MM.1S (cell line): ENCODE measurements at regions not wholly inside any gene's neighbourhood (a gene's known extent, or its start where the extent isn't known, plus 50 kb on each side); places are given as distances from the start of the nearest gene placed in this dataset.

ENCODE experiments used
- CTCF ChIP-seq: fragments of 300-600 bp; sonication (generic); IDR thresholded peaks from 2 replicates; pipeline ENCODE4 v1.5.1; 2016; ENCODE audit warnings: antibody characterized with exemption, low read length, mixed read lengths
- EZH2 ChIP-seq: fragments of 300-600 bp; sonication (generic); optimal IDR thresholded peaks from 2 replicates; pipeline ENCODE3; 2017; ENCODE audit warnings: low read depth, mild to moderate bottlenecking, antibody characterized with exemption, low read length, mixed read lengths

- TF ChIP-seq CTCF (no peak), EZH2 (no peak)
These were observed 726.8 kb downstream of the VRK1 start for GRCh38 chr14:97523936-97524335.
